HEK293T (cell line): ENCODE measurements at regions not wholly inside any gene's neighbourhood (a gene's known extent, or its start where the extent isn't known, plus 50 kb on each side); places are given as distances from the start of the nearest gene placed in this dataset.

Experiments used
- CTCF ChIA-PET: fragments of 350-600 bp; formaldehyde crosslinking; extraction: SDS; loops from one replicate; lab custom pipeline; 2021; ENCODE audit warnings: antibody characterized with exemption, inconsistent platforms; lab: Yijun Ruan, JAX
- POLR2A ChIA-PET: fragments of 350-600 bp; formaldehyde crosslinking; extraction: SDS; loops from one replicate; lab custom pipeline; 2020; ENCODE audit warnings: antibody characterized with exemption, inconsistent platforms; lab: Yijun Ruan, JAX
- DNase-seq: peaks from one replicate; pipeline ENCODE4 v3.0.0; 2012; ENCODE audit warnings: mixed read lengths; ENCODE audit errors: extremely low spot score
- ARNT ChIP-seq: fragments of 450-650 bp; IDR thresholded peaks from 2 replicates; pipeline ENCODE4 v1.6.1; 2017; ENCODE audit warnings: mild to moderate bottlenecking
- BHLHE40 ChIP-seq: fragments of 450-650 bp; IDR thresholded peaks from 2 replicates; pipeline ENCODE4 v1.6.1; 2016; ENCODE audit warnings: mild to moderate bottlenecking, moderate library complexity, borderline replicate concordance
- CTBP1 ChIP-seq: fragments of 450-650 bp; IDR thresholded peaks from 2 replicates; pipeline ENCODE4 v1.6.1; 2016; ENCODE audit warnings: borderline replicate concordance
- ELF4 ChIP-seq: fragments of 450-650 bp; IDR thresholded peaks from 2 replicates; pipeline ENCODE4 v1.6.1; 2017; ENCODE audit warnings: antibody characterized with exemption
- FOXA1 ChIP-seq: fragments of 450-650 bp; IDR thresholded peaks from 2 replicates; pipeline ENCODE4 v1.6.1; 2016; ENCODE audit warnings: mild to moderate bottlenecking
- FOXK2 ChIP-seq: fragments of 450-650 bp; IDR thresholded peaks from 2 replicates; pipeline ENCODE4 v1.6.1; 2016; ENCODE audit warnings: mild to moderate bottlenecking
- FOXM1 ChIP-seq: fragments of 450-650 bp; IDR thresholded peaks from 2 replicates; pipeline ENCODE4 v1.6.1; 2017; ENCODE audit warnings: mild to moderate bottlenecking, borderline replicate concordance
- HDGF ChIP-seq: fragments of 450-650 bp; IDR thresholded peaks from 2 replicates; pipeline ENCODE4 v1.6.1; 2017; ENCODE audit warnings: antibody characterized with exemption, borderline replicate concordance
- L3MBTL2 ChIP-seq: fragments of 450-650 bp; conservative IDR thresholded peaks from 2 replicates; pipeline ENCODE4 v1.6.1; 2016; ENCODE audit warnings: mild to moderate bottlenecking
- LEF1 ChIP-seq: fragments of 450-650 bp; IDR thresholded peaks from 2 replicates; pipeline ENCODE4 v1.6.1; 2017; ENCODE audit warnings: mild to moderate bottlenecking, borderline replicate concordance
- NFRKB ChIP-seq: fragments of 450-650 bp; IDR thresholded peaks from 2 replicates; pipeline ENCODE4 v1.6.1; 2016; ENCODE audit warnings: mild to moderate bottlenecking, moderate library complexity
- SP1 ChIP-seq: fragments of 450-650 bp; IDR thresholded peaks from 2 replicates; pipeline ENCODE4 v1.6.1; 2017
- SUZ12 ChIP-seq: fragments of 450-650 bp; IDR thresholded peaks from 2 replicates; pipeline ENCODE4 v1.6.1; 2016; ENCODE audit warnings: mild to moderate bottlenecking
- TARDBP ChIP-seq: fragments of 450-650 bp; IDR thresholded peaks from 2 replicates; pipeline ENCODE4 v1.6.1; 2016
- ZNF384 ChIP-seq: fragments of 450-650 bp; IDR thresholded peaks from 2 replicates; pipeline ENCODE4 v1.6.1; 2016
- TF ChIP-seq, protein P1 (sequence below): fragments of 450-650 bp; IDR thresholded peaks from 2 replicates; pipeline ENCODE4 v1.6.1; 2016

GRCh38 chr13:107573184-107573583 lies 642.2 kb downstream of the LIG4 start:
- ChIA-PET CTCF (no interaction called here), POLR2A (no interaction called here)
- no peak for TF ChIP-seq FOXK2
- no peak for TF ChIP-seq BHLHE40
- TF ChIP-seq, protein P1, sequence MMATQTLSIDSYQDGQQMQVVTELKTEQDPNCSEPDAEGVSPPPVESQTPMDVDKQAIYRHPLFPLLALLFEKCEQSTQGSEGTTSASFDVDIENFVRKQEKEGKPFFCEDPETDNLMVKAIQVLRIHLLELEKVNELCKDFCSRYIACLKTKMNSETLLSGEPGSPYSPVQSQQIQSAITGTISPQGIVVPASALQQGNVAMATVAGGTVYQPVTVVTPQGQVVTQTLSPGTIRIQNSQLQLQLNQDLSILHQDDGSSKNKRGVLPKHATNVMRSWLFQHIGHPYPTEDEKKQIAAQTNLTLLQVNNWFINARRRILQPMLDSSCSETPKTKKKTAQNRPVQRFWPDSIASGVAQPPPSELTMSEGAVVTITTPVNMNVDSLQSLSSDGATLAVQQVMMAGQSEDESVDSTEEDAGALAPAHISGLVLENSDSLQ = no peak
- TF ChIP-seq TARDBP = no peak
- no peak for TF ChIP-seq L3MBTL2
- no peak for TF ChIP-seq NFRKB
- DNase-seq = no peak

- POLR2A ChIA-PET = no interaction called here
- CTCF ChIA-PET = no interaction called here
- TF ChIP-seq FOXM1 (no peak), SP1 (no peak), HDGF (no peak), FOXK2 (no peak), ELF4 (no peak), FOXA1 (no peak), CTBP1 (no peak), NFRKB (no peak), BHLHE40 (no peak), L3MBTL2 (no peak), ARNT (no peak), ZNF384 (no peak), LEF1 (no peak), TARDBP (no peak), SUZ12 (no peak)
- TF ChIP-seq, protein P1 = no peak
- no peak for DNase-seq
These were observed 643.2 kb downstream of the LIG4 start for GRCh38 chr13:107572156-107572555.

- ChIA-PET CTCF (no interaction called here), POLR2A (no interaction called here)
- TF ChIP-seq L3MBTL2 (no peak), LEF1 (no peak), TARDBP (no peak), SP1 (no peak), CTBP1 (no peak), FOXA1 (no peak), BHLHE40 (no peak), ZNF384 (no peak), ELF4 (no peak), FOXK2 (no peak), NFRKB (no peak), ARNT (no peak), HDGF (no peak), FOXM1 (no peak)
- TF ChIP-seq, protein P1 = no peak
- no peak for DNase-seq
These were observed 647.2 kb downstream of the LIG4 start for GRCh38 chr13:107568181-107568580.

DNA sequence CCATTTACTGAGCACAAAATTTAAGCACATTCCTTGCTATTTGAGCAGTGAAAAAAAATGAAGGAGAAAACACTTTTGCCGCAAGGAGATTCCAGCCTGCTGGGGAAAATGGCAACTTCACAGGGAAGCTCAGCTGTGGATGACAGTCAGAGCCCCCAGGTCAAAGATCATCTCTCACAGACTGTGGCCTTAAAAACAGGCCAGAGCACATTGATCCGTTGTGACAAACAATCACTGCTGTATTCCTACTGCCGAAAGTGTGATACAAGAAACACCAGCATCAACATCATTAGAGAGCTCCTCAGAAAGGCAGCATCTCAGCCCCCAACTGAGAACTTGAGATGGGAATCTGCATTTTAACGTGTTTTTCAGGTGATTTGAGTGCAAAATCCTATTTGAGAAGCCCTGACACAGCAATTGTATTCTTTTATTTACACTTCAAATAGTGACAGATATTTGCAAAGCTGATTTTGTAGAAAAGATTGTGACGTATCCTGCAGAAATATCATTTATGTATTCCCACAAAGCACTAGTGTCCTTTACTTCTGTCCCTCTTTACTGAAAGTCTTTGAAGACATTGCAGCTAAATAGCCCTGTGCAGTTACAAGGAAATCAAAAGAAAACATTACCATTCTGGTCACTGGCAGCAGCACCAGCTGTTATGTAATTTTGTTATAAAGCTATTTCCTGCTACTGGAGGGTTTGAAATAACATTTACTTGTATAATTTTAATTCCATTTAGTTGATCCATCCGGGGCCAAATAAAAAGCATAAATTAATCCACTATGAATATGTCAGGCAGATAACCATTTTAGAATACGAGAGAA lies 652.0 kb downstream of the LIG4 start:
- CTCF ChIA-PET = no interaction called here
- TF ChIP-seq SUZ12 (no peak), FOXM1 (no peak), HDGF (no peak), NFRKB (no peak), ELF4 (no peak), L3MBTL2 (no peak), BHLHE40 (no peak), TARDBP (no peak), ZNF384 (no peak), FOXA1 (no peak), LEF1 (no peak), ARNT (no peak), CTBP1 (no peak), SP1 (no peak), FOXK2 (no peak)
- TF ChIP-seq, protein P1 = no peak
- no peak for DNase-seq
- POLR2A ChIA-PET = no interaction called here

- ChIA-PET CTCF (no interaction called here), POLR2A (no interaction called here)
- no peak for DNase-seq
- no peak for TF ChIP-seq L3MBTL2
- no peak for TF ChIP-seq ZNF384
- no peak for TF ChIP-seq FOXM1
- no peak for TF ChIP-seq CTBP1
- TF ChIP-seq NFRKB = no peak
- TF ChIP-seq HDGF = no peak
- no peak for TF ChIP-seq BHLHE40
- no peak for TF ChIP-seq LEF1
- TF ChIP-seq SP1 = no peak
- TF ChIP-seq, protein P1 = no peak
These were observed 653.1 kb downstream of the LIG4 start for GRCh38 chr13:107562203-107562602.
